GM12873 (cell line): ENCODE measurements at regions not wholly inside any gene's neighbourhood (a gene's known extent, or its start where the extent isn't known, plus 50 kb on each side); places are given as distances from the start of the nearest gene placed in this dataset.

Experiments
- TF ChIP-seq, protein P1 (sequence below): IDR thresholded peaks from 2 replicates; pipeline ENCODE4 v1.5.1; 2012; ENCODE audit warnings: low read depth, mild to moderate bottlenecking, moderate library complexity, low read length, control low read depth; ENCODE audit not compliant: insufficient read depth; ENCODE audit errors: missing control alignments

DNA sequence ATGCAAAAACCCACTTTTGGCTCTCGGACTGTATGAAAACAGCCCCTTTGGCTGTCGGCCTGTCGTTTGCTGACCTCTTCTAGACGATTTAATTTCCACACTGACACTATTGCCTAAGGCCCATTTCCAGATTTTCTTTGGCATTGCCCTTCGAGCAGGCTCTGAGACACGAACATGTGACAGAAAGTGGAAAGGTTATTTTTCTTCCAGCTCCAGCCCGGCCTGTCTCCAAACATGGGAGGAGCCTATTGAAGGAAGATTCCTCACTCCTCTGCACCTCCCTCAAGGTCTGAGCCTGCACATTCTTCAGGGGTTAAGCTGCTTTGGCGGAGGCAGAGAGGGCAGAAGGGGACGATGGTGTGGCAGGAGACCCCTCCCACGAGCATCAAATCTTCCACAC lies 85.9 kb upstream of the FOXF1 start:
- TF ChIP-seq, protein P1, sequence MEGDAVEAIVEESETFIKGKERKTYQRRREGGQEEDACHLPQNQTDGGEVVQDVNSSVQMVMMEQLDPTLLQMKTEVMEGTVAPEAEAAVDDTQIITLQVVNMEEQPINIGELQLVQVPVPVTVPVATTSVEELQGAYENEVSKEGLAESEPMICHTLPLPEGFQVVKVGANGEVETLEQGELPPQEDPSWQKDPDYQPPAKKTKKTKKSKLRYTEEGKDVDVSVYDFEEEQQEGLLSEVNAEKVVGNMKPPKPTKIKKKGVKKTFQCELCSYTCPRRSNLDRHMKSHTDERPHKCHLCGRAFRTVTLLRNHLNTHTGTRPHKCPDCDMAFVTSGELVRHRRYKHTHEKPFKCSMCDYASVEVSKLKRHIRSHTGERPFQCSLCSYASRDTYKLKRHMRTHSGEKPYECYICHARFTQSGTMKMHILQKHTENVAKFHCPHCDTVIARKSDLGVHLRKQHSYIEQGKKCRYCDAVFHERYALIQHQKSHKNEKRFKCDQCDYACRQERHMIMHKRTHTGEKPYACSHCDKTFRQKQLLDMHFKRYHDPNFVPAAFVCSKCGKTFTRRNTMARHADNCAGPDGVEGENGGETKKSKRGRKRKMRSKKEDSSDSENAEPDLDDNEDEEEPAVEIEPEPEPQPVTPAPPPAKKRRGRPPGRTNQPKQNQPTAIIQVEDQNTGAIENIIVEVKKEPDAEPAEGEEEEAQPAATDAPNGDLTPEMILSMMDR = no peak

DNA sequence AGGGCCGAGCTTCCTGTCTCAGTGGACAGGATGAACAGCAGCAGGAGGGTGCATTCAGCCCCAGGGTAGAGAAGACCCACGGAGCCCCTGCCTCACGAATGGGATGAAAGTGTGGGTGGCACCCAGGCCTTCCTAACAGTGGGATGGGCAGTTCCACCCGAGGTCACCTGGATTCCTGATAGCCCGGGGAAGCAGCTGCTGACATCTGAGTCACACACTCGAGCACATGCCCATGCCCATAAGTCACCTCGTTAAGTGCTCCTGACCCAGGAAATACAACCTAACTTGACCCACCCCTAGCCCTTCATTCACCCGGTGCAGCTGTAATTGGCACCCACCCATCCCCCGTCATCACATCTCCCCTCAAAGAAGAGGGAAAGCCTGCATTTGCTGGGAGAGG lies 85.3 kb upstream of the FOXF1 start:
- TF ChIP-seq, protein P1 = no peak

DNA sequence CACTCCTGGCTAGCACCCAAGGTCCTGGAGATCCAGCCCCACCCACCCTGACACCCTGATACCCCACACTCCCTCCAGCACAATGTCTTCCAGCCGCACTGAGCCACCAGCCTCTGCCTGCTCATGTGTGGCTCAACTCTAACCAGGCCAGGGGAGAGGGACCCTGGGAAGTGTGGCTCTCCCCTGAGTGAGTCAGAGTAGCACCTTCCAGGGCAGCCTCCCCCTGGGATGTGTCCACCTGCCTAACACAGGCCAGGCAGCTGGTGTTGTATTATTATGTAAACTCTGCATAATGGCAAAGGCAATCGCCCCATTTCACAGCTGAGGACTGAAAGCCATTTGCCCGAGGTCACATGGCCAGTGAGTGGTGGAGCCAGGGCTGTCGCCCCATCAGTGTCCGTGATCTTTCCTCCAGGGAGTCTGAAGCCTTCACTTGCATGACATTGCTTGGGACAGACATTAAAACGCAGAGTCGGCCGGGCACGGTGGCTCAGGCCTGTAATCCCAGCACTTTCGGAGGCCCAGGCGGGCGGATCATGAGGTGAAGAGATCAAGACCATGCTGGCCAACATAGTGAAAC lies 84.2 kb upstream of the FOXF1 start:
- TF ChIP-seq, protein P1 = no peak

DNA sequence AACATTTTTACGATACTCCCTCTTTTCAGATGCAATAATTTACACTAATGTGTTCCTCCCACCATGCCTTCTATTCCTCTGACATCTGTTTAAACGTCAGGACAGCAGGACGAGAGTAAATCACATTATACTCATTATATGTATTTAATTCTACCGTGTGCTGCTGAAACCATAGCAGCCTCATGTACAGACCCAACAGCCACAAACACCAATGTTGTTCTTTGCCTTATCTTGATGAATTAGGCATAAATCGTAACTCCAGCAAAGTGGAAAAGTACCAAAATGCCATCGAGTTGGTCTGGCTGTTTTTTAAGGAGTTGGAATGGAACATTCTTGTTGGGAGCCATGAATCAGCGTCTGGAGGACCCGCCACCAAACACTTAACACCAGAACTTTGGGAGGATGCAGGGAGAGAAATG lies 82.9 kb upstream of the FOXF1 start:
- TF ChIP-seq, protein P1 = no peak

DNA sequence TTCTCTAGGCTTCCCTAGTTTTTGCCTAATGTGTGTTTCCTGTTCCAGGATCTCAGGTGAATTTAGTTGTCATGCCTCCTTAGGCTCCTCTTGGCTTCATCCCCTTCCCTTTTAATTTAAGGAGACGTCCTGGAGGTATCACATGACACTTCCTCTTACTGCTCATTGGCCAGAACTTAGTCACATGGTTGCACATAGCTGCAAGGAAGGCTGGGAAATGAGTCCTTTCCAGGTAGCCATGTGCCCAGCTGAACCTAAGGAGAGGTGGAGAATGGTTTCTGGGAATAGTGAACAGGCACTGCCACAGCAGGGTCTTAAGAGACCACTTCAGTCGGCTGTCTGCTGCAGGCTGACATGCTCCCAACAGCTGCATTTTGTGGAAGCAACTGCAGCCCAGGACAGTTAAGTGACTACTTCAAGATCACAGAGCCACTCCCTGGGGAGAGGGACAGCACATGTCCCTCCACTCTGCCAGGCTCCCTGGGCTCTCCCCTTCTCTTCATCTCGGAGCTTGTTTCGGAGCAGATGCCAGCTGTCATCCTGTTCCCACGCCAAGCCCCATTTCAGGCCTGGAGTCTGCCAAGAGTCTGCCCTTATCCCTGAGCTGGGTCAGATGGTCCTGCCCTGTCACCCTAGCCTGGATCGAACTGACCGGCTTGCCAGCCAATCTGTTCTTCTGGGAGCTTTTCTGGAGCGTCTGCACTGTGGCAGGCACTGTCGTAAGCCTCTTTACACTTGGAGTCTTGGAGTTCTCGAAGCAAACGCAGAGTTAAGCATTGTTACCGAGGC lies 81.4 kb upstream of the FOXF1 start:
- TF ChIP-seq, protein P1 = no peak

DNA sequence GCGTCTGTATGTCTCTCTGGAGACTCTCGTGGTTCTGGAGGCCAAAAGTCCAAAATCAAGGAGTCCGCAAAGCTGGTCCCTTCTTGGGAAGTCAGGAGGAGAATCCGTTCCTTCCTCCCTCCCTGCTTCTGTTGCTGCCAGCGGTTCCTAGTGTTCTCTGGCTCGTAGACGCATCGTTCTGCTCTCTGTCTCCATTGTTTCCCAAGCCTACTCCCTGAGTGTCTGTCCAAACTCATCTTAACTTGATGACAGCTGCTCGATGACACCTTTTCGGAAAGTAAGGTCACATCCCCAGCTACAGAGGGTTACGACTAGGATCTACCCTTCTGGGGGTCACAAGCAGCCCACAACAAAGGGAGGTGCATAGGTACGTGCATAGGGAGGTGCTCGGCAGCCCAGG lies 80.7 kb upstream of the FOXF1 start:
- TF ChIP-seq, protein P1 = no peak

DNA sequence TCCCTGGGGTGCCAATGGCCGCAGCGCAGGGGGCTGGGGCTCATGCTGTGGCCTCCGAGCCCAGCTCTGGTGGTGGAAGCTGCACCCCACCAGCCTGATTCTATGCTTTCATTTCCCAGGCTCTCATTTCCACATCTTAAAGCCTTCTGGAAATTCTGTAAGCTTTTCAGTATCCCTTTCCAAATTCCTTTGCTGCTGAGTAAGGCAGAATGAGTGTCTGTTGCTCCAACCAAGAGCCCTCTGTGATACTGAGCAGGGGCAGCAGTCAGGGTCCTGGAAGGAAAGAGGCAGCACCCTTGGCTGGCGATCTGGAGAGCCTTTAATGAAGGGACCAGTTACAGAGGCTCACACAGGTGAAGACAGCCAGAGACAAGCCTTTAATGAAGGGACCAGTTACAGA lies 79.5 kb upstream of the FOXF1 start:
- TF ChIP-seq, protein P1 = no peak
